GM19324 (cell line): ENCODE measurements at regions not wholly inside any gene's neighbourhood (a gene's known extent, or its start where the extent isn't known, plus 50 kb on each side); places are given as distances from the start of the nearest gene placed in this dataset.

Experiments
- ATAC-seq: cut with Tn5 transposase; IDR thresholded peaks from one replicate; pipeline ENCODE4 v1.9.1; 2021; ENCODE audit warnings: mild to moderate bottlenecking, moderate library complexity; ENCODE audit not compliant: unreplicated experiment, low FRiP score

GRCh38 chr7:18400726-18401125 is 94.8 kb upstream of the HDAC9 start:
- no peak for ATAC-seq

- ATAC-seq = no peak
These were observed 93.8 kb upstream of the HDAC9 start for GRCh38 chr7:18401757-18402156.

- ATAC-seq = no peak
These were observed 92.9 kb upstream of the HDAC9 start for GRCh38 chr7:18402488-18403183.

GRCh38 chr7:18405726-18406125 is 89.8 kb upstream of the HDAC9 start:
- no peak for ATAC-seq

GRCh38 chr7:18407385-18407784 is 88.2 kb upstream of the HDAC9 start:
- no peak for ATAC-seq

- no peak for ATAC-seq
These were observed 87.1 kb upstream of the HDAC9 start for GRCh38 chr7:18408461-18408860.

GRCh38 chr7:18408868-18409267 is 86.7 kb upstream of the HDAC9 start:
- no peak for ATAC-seq

GRCh38 chr7:18413447-18413846 is 82.1 kb upstream of the HDAC9 start:
- no peak for ATAC-seq

- no peak for ATAC-seq
These were observed 80.7 kb upstream of the HDAC9 start for GRCh38 chr7:18414885-18415284.

GRCh38 chr7:18416988-18417387 is 78.6 kb upstream of the HDAC9 start:
- ATAC-seq = no peak

- no peak for ATAC-seq
These were observed 76.1 kb upstream of the HDAC9 start for GRCh38 chr7:18419456-18419855.

- ATAC-seq = no peak
These were observed 75.4 kb upstream of the HDAC9 start for GRCh38 chr7:18420108-18420507.

- no peak for ATAC-seq
These were observed 74.8 kb upstream of the HDAC9 start for GRCh38 chr7:18420748-18421147.

- ATAC-seq = no peak
These were observed 74.1 kb upstream of the HDAC9 start for GRCh38 chr7:18421297-18422002.

GRCh38 chr7:18425227-18425626 is 70.3 kb upstream of the HDAC9 start:
- no peak for ATAC-seq

GRCh38 chr7:18425838-18426445 is 69.6 kb upstream of the HDAC9 start:
- no peak for ATAC-seq

GRCh38 chr7:18426564-18427226 is 68.9 kb upstream of the HDAC9 start:
- no peak for ATAC-seq

- no peak for ATAC-seq
These were observed 66.0 kb upstream of the HDAC9 start for GRCh38 chr7:18429547-18429946.

- no peak for ATAC-seq
These were observed 64.7 kb upstream of the HDAC9 start for GRCh38 chr7:18430810-18431209.

- ATAC-seq = no peak
These were observed 61.4 kb upstream of the HDAC9 start for GRCh38 chr7:18434171-18434570.

GRCh38 chr7:18437101-18437500 is 58.4 kb upstream of the HDAC9 start:
- no peak for ATAC-seq
